SK-N-SH treated with all-trans-retinoic acid at 6 μM for 48 hours (cell line): ENCODE measurements at regions not wholly inside any gene's neighbourhood (a gene's known extent, or its start where the extent isn't known, plus 50 kb on each side); places are given as distances from the start of the nearest gene placed in this dataset.

Experiments used
- ATAC-seq: fragments of 200-7000 bp; cut with Tn5 transposase; 3 replicates; pipeline ENCODE4 v1.9.1; 2020; ENCODE audit warnings: mild to moderate bottlenecking, moderate library complexity
- ARNTL ChIP-seq: fragments of 450-650 bp; formaldehyde crosslinking; IDR thresholded peaks from 2 replicates; pipeline ENCODE4 v1.5.0; 2020; ENCODE audit warnings: low read depth, mild to moderate bottlenecking, moderate library complexity, borderline replicate concordance
- BACH2 ChIP-seq: fragments of 250-450 bp; sonication (Bioruptor Pico); IDR thresholded peaks from 2 replicates; pipeline ENCODE4 v1.9.0; 2021; ENCODE audit warnings: mild to moderate bottlenecking, borderline replicate concordance
- CSDC2 ChIP-seq: fragments of 250-450 bp; sonication (Bioruptor Pico); IDR thresholded peaks from 2 replicates; pipeline ENCODE4 v1.5.0; 2020; ENCODE audit warnings: mild to moderate bottlenecking, moderate library complexity
- ESRRG ChIP-seq: fragments of 250-450 bp; sonication (Bioruptor Pico); IDR thresholded peaks from 2 replicates; pipeline ENCODE4 v1.6.1; 2021; ENCODE audit warnings: mild to moderate bottlenecking
- GLIS3 ChIP-seq: fragments of 250-450 bp; sonication (Bioruptor Pico); IDR thresholded peaks from 2 replicates; pipeline ENCODE4 v1.5.0; 2020; ENCODE audit warnings: mild to moderate bottlenecking, moderate library complexity
- ISL1 ChIP-seq: fragments of 250-450 bp; sonication (Bioruptor Pico); IDR thresholded peaks from 2 replicates; pipeline ENCODE4 v2.1.2; 2022; ENCODE audit warnings: mild to moderate bottlenecking, moderate library complexity
- OSR1 ChIP-seq: fragments of 250-450 bp; sonication (Bioruptor Pico); IDR thresholded peaks from 2 replicates; pipeline ENCODE4 v1.8.0; 2022; ENCODE audit warnings: moderate library complexity, mild to moderate bottlenecking, inconsistent platforms
- PPARA ChIP-seq: fragments of 250-450 bp; sonication (Bioruptor Pico); IDR thresholded peaks from 2 replicates; pipeline ENCODE4 v1.5.0; 2020; ENCODE audit warnings: mild to moderate bottlenecking, borderline replicate concordance
- RARB ChIP-seq: fragments of 250-450 bp; sonication (Bioruptor Pico); IDR thresholded peaks from 2 replicates; pipeline ENCODE4 v1.8.0; 2021; ENCODE audit warnings: mild to moderate bottlenecking, moderate library complexity
- SNAI2 ChIP-seq: fragments of 250-450 bp; sonication (Bioruptor Pico); IDR thresholded peaks from 2 replicates; pipeline ENCODE4 v1.5.0; 2020; ENCODE audit warnings: mild to moderate bottlenecking, moderate library complexity
- TCF4 ChIP-seq: fragments of 250-450 bp; sonication (Bioruptor Pico); IDR thresholded peaks from 2 replicates; pipeline ENCODE4 v1.8.0; 2021; ENCODE audit warnings: mild to moderate bottlenecking, moderate library complexity, borderline replicate concordance
- TOX ChIP-seq: fragments of 250-450 bp; sonication (Bioruptor Pico); IDR thresholded peaks from 2 replicates; pipeline ENCODE4 v1.8.0; 2021; ENCODE audit warnings: mild to moderate bottlenecking, moderate library complexity, borderline replicate concordance
- ZC3H10 ChIP-seq: fragments of 250-450 bp; sonication (Bioruptor Pico); IDR thresholded peaks from 2 replicates; pipeline ENCODE4 v1.5.1; 2021; ENCODE audit warnings: mild to moderate bottlenecking, moderate library complexity
- ZFP3 ChIP-seq: fragments of 250-450 bp; sonication (Bioruptor Pico); IDR thresholded peaks from 2 replicates; pipeline ENCODE4 v1.5.0; 2020; ENCODE audit warnings: mild to moderate bottlenecking, moderate library complexity
- ZFP30 ChIP-seq: fragments of 450-650 bp; formaldehyde crosslinking; IDR thresholded peaks from 2 replicates; pipeline ENCODE4 v1.5.0; 2022; ENCODE audit warnings: mild to moderate bottlenecking, moderate library complexity
- ZNF565 ChIP-seq: fragments of 450-650 bp; formaldehyde crosslinking; conservative IDR thresholded peaks from 2 replicates; pipeline ENCODE4 v1.5.0; 2020; ENCODE audit warnings: low read depth, mild to moderate bottlenecking, moderate library complexity
- ZNF70 ChIP-seq: fragments of 450-650 bp; formaldehyde crosslinking; IDR thresholded peaks from 2 replicates; pipeline ENCODE4 v1.5.0; 2020; ENCODE audit warnings: mild to moderate bottlenecking, moderate library complexity
- ZNF8 ChIP-seq: fragments of 450-650 bp; formaldehyde crosslinking; IDR thresholded peaks from 2 replicates; pipeline ENCODE4 v1.5.0; 2020; ENCODE audit warnings: mild to moderate bottlenecking, moderate library complexity
- TF ChIP-seq, protein P1 (sequence below): fragments of 250-450 bp; sonication (Bioruptor Pico); IDR thresholded peaks from 2 replicates; pipeline ENCODE4 v1.8.0; 2021; ENCODE audit warnings: low read depth, mild to moderate bottlenecking, moderate library complexity, borderline replicate concordance
- TF ChIP-seq, protein P2 (sequence below): fragments of 250-450 bp; sonication (Bioruptor Pico); IDR thresholded peaks from 2 replicates; pipeline ENCODE4 v1.8.0; 2020; ENCODE audit warnings: mild to moderate bottlenecking, moderate library complexity, borderline replicate concordance
- TF ChIP-seq, protein P3 (sequence below): fragments of 250-450 bp; sonication (Bioruptor Pico); IDR thresholded peaks from 2 replicates; pipeline ENCODE4 v1.5.1; 2021; ENCODE audit warnings: mild to moderate bottlenecking, moderate library complexity
- TF ChIP-seq, protein P4 (sequence below): fragments of 250-450 bp; sonication (Bioruptor Pico); IDR thresholded peaks from 2 replicates; pipeline ENCODE4 v1.5.1; 2020; ENCODE audit warnings: low read depth, mild to moderate bottlenecking, moderate library complexity

DNA sequence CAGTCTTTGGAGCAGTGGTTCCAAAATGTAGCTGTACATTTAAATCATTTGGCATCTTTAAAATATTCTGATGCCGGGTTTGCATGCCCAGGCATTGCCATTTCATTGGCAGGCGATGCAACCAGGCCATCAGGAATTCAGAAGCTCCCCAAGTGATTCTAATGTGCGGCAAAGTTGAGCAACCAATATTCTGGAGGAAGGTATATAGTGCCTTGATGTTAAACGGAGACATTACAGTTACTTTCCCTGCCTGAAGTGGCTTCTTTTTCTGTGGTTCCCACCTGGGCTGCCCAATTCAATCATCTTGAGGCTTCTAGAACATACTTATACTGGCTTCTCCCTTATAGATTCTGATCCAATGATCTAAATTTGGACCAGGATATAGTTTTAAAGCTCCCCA, 68.7 kb upstream of the PGM2 start (continued):
- TF ChIP-seq TOX (CRISPR knock-in tag) (no peak), ZFP3 (CRISPR knock-in tag) (no peak), ARNTL (CRISPR knock-in tag) (no peak), ISL1 (no peak), ZFP30 (no peak)
- TF ChIP-seq, protein P1, sequence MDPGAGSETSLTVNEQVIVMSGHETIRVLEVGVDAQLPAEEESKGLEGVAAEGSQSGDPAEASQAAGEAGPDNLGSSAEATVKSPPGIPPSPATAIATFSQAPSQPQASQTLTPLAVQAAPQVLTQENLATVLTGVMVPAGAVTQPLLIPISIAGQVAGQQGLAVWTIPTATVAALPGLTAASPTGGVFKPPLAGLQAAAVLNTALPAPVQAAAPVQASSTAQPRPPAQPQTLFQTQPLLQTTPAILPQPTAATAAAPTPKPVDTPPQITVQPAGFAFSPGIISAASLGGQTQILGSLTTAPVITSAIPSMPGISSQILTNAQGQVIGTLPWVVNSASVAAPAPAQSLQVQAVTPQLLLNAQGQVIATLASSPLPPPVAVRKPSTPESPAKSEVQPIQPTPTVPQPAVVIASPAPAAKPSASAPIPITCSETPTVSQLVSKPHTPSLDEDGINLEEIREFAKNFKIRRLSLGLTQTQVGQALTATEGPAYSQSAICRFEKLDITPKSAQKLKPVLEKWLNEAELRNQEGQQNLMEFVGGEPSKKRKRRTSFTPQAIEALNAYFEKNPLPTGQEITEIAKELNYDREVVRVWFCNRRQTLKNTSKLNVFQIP (CRISPR knock-in tag): no peak

DNA sequence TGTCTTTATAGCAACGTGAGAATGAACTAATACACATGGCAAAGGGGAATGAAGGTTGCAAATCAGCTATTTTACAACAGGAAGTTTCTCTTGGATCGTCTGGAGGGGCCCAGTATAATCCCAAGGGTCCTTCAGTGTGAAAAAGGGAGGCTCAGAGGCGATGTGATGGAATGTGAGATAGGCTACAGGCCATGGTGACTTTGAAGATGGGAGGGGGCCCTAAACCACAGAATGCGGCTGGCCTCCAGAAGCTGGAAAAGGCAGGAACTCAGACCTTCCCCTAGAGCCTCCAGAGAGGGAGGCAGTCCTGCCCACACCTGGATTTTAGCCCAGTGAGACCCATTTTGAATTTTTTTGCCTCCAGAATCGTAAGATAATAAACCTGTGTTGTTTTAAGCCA, 69.4 kb upstream of the PGM2 start:
- TF ChIP-seq ZNF8 (CRISPR knock-in tag) (no peak), BACH2 (CRISPR knock-in tag) (no peak), OSR1 (CRISPR knock-in tag) (no peak), ZNF70 (CRISPR knock-in tag) (no peak), ZFP30 (no peak), ZNF565 (CRISPR knock-in tag) (no peak), ZC3H10 (CRISPR knock-in tag) (no peak), TCF4 (CRISPR knock-in tag) (no peak), RARB (CRISPR knock-in tag) (no peak), ARNTL (CRISPR knock-in tag) (no peak), PPARA (CRISPR knock-in tag) (no peak), ISL1 (no peak), ZFP3 (CRISPR knock-in tag) (no peak), CSDC2 (no peak)
- TF ChIP-seq, protein P2, sequence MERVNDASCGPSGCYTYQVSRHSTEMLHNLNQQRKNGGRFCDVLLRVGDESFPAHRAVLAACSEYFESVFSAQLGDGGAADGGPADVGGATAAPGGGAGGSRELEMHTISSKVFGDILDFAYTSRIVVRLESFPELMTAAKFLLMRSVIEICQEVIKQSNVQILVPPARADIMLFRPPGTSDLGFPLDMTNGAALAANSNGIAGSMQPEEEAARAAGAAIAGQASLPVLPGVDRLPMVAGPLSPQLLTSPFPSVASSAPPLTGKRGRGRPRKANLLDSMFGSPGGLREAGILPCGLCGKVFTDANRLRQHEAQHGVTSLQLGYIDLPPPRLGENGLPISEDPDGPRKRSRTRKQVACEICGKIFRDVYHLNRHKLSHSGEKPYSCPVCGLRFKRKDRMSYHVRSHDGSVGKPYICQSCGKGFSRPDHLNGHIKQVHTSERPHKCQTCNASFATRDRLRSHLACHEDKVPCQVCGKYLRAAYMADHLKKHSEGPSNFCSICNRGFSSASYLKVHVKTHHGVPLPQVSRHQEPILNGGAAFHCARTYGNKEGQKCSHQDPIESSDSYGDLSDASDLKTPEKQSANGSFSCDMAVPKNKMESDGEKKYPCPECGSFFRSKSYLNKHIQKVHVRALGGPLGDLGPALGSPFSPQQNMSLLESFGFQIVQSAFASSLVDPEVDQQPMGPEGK (CRISPR knock-in tag): no peak
- TF ChIP-seq, protein P3, sequence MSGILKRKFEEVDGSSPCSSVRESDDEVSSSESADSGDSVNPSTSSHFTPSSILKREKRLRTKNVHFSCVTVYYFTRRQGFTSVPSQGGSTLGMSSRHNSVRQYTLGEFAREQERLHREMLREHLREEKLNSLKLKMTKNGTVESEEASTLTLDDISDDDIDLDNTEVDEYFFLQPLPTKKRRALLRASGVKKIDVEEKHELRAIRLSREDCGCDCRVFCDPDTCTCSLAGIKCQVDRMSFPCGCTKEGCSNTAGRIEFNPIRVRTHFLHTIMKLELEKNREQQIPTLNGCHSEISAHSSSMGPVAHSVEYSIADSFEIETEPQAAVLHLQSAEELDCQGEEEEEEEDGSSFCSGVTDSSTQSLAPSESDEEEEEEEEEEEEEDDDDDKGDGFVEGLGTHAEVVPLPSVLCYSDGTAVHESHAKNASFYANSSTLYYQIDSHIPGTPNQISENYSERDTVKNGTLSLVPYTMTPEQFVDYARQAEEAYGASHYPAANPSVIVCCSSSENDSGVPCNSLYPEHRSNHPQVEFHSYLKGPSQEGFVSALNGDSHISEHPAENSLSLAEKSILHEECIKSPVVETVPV (CRISPR knock-in tag): no peak
- TF ChIP-seq, protein P4, sequence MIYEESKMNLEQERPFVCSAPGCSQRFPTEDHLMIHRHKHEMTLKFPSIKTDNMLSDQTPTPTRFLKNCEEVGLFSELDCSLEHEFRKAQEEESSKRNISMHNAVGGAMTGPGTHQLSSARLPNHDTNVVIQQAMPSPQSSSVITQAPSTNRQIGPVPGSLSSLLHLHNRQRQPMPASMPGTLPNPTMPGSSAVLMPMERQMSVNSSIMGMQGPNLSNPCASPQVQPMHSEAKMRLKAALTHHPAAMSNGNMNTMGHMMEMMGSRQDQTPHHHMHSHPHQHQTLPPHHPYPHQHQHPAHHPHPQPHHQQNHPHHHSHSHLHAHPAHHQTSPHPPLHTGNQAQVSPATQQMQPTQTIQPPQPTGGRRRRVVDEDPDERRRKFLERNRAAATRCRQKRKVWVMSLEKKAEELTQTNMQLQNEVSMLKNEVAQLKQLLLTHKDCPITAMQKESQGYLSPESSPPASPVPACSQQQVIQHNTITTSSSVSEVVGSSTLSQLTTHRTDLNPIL: no peak
- TF ChIP-seq, all 23 proteins: peak for 0
- no peak for ATAC-seq

DNA sequence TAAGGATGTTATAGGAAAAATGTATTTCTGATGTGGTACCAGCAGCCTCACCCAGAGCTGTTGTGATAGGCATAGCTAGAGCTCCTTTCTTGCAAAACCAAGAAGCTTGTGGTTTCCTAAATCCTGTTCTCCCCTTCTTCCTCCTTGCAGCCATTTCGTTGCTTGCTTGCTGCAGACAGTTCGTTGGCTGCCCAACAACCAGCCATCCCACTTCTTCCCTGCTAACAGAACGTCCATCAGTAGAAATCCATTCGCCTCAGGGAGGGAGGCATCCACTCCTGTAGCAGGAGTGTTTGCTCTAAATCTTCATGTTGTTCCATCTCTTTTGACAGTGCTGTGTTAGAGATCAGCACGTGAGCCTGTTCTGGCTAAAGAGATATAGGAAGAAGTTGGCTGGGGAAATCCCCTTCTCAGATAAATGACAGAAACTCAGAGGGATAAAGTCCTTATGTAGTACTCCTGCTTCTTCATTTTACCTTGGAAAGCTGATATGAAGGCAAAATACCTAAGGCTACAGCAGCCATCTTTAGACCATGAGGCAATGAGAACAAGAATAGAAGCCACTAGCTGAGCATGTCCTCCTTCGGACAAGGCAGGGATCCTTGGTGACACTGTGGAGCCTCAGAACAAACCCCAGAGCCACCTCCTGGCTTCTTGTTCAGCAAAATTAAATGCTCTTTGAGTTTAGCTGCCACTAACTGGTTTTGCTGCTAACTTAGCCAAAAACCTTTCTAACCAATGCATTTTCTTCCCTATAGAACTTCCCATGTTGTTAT, 68.4 kb upstream of the RELL1 start:
- ATAC-seq: no peak
- TF ChIP-seq ZFP30 (no peak), ZNF565 (CRISPR knock-in tag) (no peak), ZFP3 (CRISPR knock-in tag) (no peak), ARNTL (CRISPR knock-in tag) (no peak), ZNF8 (CRISPR knock-in tag) (no peak), SNAI2 (CRISPR knock-in tag) (no peak), BACH2 (CRISPR knock-in tag) (no peak), ESRRG (CRISPR knock-in tag) (no peak), ZNF70 (CRISPR knock-in tag) (no peak), CSDC2 (no peak), GLIS3 (CRISPR knock-in tag) (no peak), TOX (CRISPR knock-in tag) (no peak)
- TF ChIP-seq, protein P3 (CRISPR knock-in tag): no peak
- TF ChIP-seq, protein P1 (CRISPR knock-in tag): no peak
- TF ChIP-seq, protein P4: no peak
- TF ChIP-seq, protein P2 (CRISPR knock-in tag): no peak
